AG09309 (cell line): ENCODE measurements at regions not wholly inside any gene's neighbourhood (a gene's known extent, or its start where the extent isn't known, plus 50 kb on each side); places are given as distances from the start of the nearest gene placed in this dataset.

ENCODE experiments used
- DNase-seq: peaks from one replicate; pipeline ENCODE4 v3.0.0-alpha.2; 2010; ENCODE audit warnings: low read depth
- H3K4me3 ChIP-seq: 2 replicates; pipeline ENCODE4 v1.5.1; 2011; ENCODE audit warnings: mild to moderate bottlenecking, low read depth, low read length, moderate library complexity; ENCODE audit not compliant: control insufficient read depth
- TF ChIP-seq, protein P1 (sequence below): IDR thresholded peaks from 2 replicates; pipeline ENCODE4 v1.5.1; 2011; ENCODE audit warnings: mild to moderate bottlenecking, low read depth, low read length, inconsistent platforms; ENCODE audit not compliant: insufficient read depth, control insufficient read depth; ENCODE audit errors: missing control alignments

DNA sequence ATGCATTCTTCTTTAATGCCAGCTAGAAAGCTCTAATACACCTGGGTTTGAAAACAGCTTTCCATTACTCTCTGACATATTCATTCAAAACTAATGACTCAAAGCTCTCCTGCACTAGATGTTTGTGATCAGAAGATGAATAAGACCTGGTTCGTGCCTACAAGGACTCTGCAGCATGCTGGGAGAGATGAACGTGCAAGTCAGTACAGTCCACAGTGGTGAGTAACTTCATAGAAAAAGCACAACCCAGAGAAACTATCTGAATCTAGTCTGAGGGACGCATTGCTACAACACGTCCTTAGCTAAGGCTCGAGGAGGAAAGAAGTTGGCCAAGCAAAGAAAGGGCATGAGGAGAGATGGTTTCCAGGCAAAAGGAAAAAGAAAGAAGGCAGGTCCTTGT is 234.3 kb downstream of the OSR1 start:
- no peak overlapping the region for H3K4me3 ChIP-seq
- peak; percentile 81 for DNase-seq
- TF ChIP-seq, protein P1, sequence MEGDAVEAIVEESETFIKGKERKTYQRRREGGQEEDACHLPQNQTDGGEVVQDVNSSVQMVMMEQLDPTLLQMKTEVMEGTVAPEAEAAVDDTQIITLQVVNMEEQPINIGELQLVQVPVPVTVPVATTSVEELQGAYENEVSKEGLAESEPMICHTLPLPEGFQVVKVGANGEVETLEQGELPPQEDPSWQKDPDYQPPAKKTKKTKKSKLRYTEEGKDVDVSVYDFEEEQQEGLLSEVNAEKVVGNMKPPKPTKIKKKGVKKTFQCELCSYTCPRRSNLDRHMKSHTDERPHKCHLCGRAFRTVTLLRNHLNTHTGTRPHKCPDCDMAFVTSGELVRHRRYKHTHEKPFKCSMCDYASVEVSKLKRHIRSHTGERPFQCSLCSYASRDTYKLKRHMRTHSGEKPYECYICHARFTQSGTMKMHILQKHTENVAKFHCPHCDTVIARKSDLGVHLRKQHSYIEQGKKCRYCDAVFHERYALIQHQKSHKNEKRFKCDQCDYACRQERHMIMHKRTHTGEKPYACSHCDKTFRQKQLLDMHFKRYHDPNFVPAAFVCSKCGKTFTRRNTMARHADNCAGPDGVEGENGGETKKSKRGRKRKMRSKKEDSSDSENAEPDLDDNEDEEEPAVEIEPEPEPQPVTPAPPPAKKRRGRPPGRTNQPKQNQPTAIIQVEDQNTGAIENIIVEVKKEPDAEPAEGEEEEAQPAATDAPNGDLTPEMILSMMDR = no peak

DNA sequence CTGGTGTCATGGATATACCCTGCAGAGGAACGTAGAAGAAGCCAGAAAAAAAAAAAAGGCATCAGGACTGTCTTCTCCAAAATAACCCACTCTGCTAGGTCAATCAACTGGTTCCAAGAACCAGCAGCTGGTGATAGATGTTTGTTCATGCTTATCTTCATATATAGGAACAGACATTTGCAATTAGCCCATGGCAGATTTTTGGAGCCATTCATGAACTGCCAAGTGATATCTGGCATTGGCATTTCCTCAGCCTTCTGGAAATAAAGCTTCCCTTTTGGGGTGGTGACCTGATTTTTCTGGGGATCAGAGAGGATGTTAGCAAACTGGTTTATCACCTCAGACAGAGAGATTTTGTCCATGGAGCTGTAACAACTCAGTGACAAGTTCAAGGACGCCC is 234.9 kb downstream of the OSR1 start:
- TF ChIP-seq, protein P1 = no peak
- H3K4me3 ChIP-seq = no peak overlapping the region
- no peak for DNase-seq

DNA sequence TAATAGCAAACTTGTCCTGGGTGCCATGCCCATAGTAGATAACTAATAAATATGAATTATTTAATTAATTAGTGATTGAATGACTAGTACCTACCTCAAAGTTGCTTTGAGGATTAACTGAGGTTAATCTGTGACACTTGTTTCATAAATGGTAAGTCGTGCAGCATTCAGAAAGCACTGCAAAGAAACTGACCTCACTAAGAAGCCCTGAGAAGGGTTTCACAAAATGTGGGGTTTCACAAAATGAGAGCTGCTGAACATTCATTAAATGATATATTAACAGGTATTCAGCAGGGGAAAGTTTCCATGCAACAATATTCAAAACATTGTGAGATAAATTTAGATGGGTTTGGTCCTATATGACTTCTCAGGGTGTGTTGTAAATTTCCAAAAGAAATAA is 236.2 kb downstream of the OSR1 start:
- H3K4me3 ChIP-seq = no peak overlapping the region
- DNase-seq = no peak
- TF ChIP-seq, protein P1 = no peak

DNA sequence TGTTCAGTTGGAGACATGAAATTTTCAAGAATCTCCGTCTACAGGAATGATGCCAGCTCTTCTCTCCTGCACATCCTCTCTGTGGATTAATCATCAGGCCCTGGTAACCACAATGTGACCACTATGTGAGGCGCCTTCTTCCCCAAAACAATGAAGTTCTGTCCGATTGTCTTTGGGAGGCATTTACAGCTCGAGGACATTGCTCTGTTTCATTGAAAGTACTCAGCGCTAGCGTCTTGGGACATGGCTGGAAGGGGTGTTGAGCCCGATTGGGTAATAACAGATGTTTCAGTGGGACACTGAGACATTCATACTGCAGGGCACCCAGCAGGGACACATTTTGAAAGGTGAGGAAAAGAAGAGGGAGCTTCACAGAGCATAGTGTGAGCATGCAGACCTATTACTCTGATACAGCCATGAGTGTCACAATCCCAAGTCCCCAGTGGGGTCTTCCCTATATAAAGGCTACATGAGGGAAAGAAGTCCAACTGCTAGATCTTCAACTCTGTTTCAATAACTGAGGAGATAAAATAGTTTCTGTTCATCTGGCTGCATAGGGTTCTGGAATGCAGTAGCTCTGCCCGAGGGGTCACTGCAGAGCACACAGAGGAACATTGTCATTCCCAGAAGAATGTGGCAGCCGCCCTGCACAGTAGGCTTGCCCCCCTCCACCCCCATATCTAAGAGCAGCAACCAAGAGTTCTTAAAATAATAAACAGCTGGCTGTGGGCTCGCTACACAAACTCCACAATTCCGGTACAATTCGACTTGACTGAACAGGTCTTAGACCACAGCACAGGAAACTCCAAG is 237.3 kb downstream of the OSR1 start:
- peak; percentile 83 for DNase-seq
- TF ChIP-seq, protein P1 = no peak
- no peak overlapping the region for H3K4me3 ChIP-seq

DNA sequence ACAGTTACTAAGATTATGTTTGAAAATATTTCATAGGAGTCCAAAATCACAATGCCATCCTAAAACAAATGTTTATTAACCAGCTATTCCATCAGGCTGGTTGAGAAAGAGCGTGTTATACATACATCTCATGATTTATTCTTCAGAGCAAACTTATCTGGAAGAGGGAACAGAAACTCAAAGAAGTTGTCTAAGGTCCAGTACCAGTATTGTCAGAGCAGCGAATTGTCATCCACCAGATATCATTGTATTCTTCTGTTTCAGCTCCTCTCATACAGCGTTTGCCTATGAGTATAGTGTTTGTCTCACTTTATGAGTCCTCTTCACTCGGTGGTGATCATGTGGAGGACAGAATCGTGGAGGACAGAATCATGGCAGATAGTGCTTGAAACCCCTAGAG is 238.2 kb downstream of the OSR1 start:
- H3K4me3 ChIP-seq = no peak overlapping the region
- TF ChIP-seq, protein P1 = no peak
- DNase-seq = no peak

DNA sequence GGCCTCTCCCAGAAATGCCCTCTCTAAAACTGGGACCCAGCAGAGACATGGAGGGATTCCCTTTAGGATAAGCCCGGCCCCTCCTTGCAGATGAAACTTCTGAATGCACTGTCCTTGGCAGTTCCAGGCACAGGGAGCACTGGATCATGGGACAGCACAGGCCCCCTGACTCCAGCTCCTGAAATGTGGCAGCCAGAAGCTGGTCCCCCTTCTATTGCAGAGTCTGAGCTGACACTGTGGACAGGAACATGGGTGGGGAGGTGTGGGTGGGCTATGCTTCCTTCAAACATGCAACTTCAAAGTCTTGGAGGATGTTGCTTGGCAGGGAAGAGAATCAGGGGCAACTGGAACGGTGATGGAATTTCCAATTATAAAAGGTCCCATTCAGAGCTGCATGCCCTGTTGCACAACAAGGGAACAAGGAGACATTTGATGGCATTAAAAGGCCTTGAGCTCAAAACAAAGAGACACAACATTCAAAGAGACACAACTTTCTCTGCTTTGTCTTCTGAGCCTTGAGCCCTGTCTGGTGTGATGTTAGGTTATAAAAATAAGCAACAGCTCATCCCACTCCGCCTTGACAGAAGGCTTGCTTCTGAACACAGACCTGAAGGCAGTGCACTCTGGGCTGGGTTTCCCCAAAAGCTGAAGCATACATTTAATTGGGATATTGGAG is 239.0 kb downstream of the OSR1 start:
- no peak overlapping the region for H3K4me3 ChIP-seq
- TF ChIP-seq, protein P1 = no peak
- DNase-seq = no peak
